HepG2 (cell line): ENCODE measurements at regions not wholly inside any gene's neighbourhood (a gene's known extent, or its start where the extent isn't known, plus 50 kb on each side); places are given as distances from the start of the nearest gene placed in this dataset. TPM values are rescaled to one million over a fixed set of nuclear protein-coding genes. Genes with fewer than 3 reads are reported as not detected.
A peak's percentile ranks its signal among the peaks of the same experiment; 100 is the strongest.
"Not testable (repeated sequence)": the region's sequence is repeated elsewhere in the genome, so short reads cannot be mapped to it uniquely, and the experiment has no call there.

Experiments
- ATAC-seq: fragments of 200-7000 bp; cut with Tn5 transposase; 3 replicates; pipeline ENCODE4 v1.9.1; 2020; ENCODE audit warnings: mild to moderate bottlenecking, moderate library complexity
- BruUV-seq: library from RNA; stranded (reverse); fragments of 400-500 nt; replicated peaks from 2 replicates; lab custom pipeline; 2021; lab: Mats Ljungman, UMichigan
- CTCF ChIA-PET: fragments of 300-600 bp; formaldehyde crosslinking; extraction: SDS; loops from one replicate; lab custom pipeline; 2021; ENCODE audit warnings: low total read pairs, inconsistent platforms, low intra/inter-chr PET ratio; lab: Yijun Ruan, JAX
- POLR2A ChIA-PET: fragments of 350-600 bp; sonication (Branson Sonifier 250); formaldehyde crosslinking; loops from one replicate; lab custom pipeline; 2020; ENCODE audit warnings: antibody characterized with exemption, inconsistent platforms; lab: Yijun Ruan, JAX
- DNase-seq: peaks from one replicate; pipeline ENCODE4 v3.0.0-alpha.2; 2015; ENCODE audit warnings: low spot score
- FAIRE-seq: peaks from 3 replicates; lab custom pipeline; 2011; peaks lifted over from hg19 to GRCh38; lab: Jason Lieb, UNC
- H2AFZ ChIP-seq: one replicate; pipeline ENCODE4 v1.6.1; 2011; ENCODE audit warnings: low read length, inconsistent platforms
- H3K27ac ChIP-seq: fragments of 300-600 bp; 3 replicates; pipeline ENCODE4 v1.8.0; 2011; ENCODE audit warnings: mixed run types, mild to moderate bottlenecking, mixed read lengths, low read length, inconsistent platforms; ENCODE audit not compliant: insufficient read depth; ENCODE audit errors: extremely low read length
- H3K27me3 ChIP-seq, 2 experiments: fragments of 200-600 bp in 1 of 2; 2 replicates in 1 of 2; 3 replicates in 1 of 2; pipeline versions ENCODE4 v1.6.0 to v1.8.0; 2011; ENCODE audit warnings: low read length in 2 of 2, mild to moderate bottlenecking in 2 of 2, moderate library complexity in 2 of 2, inconsistent platforms in 1 of 2; ENCODE audit not compliant: insufficient read depth in 2 of 2, control insufficient read depth in 1 of 2
- H3K36me3 ChIP-seq, 2 experiments: fragments of 200-600 bp in 1 of 2; replicated peaks in 1 of 2; 2 replicates in 1 of 2; 3 replicates in 1 of 2; pipeline versions ENCODE4 v1.5.1 to v1.8.0; 2011; ENCODE audit warnings: low read length in 2 of 2, inconsistent platforms in 1 of 2; ENCODE audit not compliant: insufficient read depth in 2 of 2, control insufficient read depth in 1 of 2
- H3K4me1 ChIP-seq: 2 replicates; pipeline ENCODE4 v1.5.1; 2012; ENCODE audit warnings: low read length, inconsistent platforms; ENCODE audit not compliant: insufficient read depth
- H3K4me2 ChIP-seq: 2 replicates; pipeline ENCODE4 v1.6.0; 2011; ENCODE audit warnings: low read depth, low read length, inconsistent platforms
- H3K4me3 ChIP-seq, 3 experiments: fragments of 200-600 bp in 1 of 3; sonication (generic), shearing (Covaris generic) in 1 of 3; replicated peaks in 1 of 3; 2 replicates each; pipeline ENCODE4 v1.5.1; 2011 to 2016; ENCODE audit warnings: low read length in 3 of 3, inconsistent platforms in 2 of 3, low read depth in 2 of 3, mild to moderate bottlenecking in 2 of 3, control low read depth in 1 of 3, mixed read lengths in 1 of 3; ENCODE audit not compliant: insufficient read depth in 1 of 3
- H3K79me2 ChIP-seq: one replicate; pipeline ENCODE4 v1.6.1; 2011; ENCODE audit warnings: low read length, inconsistent platforms; ENCODE audit not compliant: insufficient read depth
- H3K9ac ChIP-seq: 2 replicates; pipeline ENCODE4 v1.6.0; 2011; ENCODE audit warnings: mild to moderate bottlenecking, low read depth, low read length, inconsistent platforms; ENCODE audit not compliant: insufficient read depth
- H3K9me3 ChIP-seq: 2 replicates; pipeline ENCODE4 v1.5.1; 2012; ENCODE audit warnings: mild to moderate bottlenecking, low read length
- H4K20me1 ChIP-seq: 2 replicates; pipeline ENCODE4 v1.6.0; 2011; ENCODE audit warnings: inconsistent platforms, mild to moderate bottlenecking, low read length, moderate library complexity; ENCODE audit not compliant: insufficient read depth
- MAFF ChIP-seq: IDR thresholded peaks from 2 replicates; pipeline ENCODE4 v1.6.1; 2011; ENCODE audit warnings: low read depth, low read length, improper control_type of control experiment
- MAFK ChIP-seq, 2 experiments: IDR thresholded peaks in 1 of 2; conservative IDR thresholded peaks in 1 of 2; 2 replicates each; pipeline ENCODE4 v1.6.1; 2011; ENCODE audit warnings: improper control_type of control experiment in 2 of 2, low read length in 2 of 2
- NR2F1 ChIP-seq, 2 experiments: fragments of 450-650 bp in 1 of 2; formaldehyde crosslinking in 1 of 2; IDR thresholded peaks; 2 replicates each; pipeline versions ENCODE4 v1.5.0 to v1.6.1; 2016 to 2020; ENCODE audit warnings: mild to moderate bottlenecking in 1 of 2, missing compliant biosample characterization in 1 of 2, missing genetic modification reagents in 1 of 2, moderate library complexity in 1 of 2
- whole genome bisulfite sequencing: methylation state at CpG from one replicate; pipeline ENCODE4 v1.1.6; 2017; ENCODE audit warnings: low lambda C conversion rate; 5-methylcytosine and 5-hydroxymethylcytosine counted together
- in situ Hi-C: cut with HindIII; loops from 2 replicates; pipeline ENCODE4 v1.10.0; 2017; ENCODE audit warnings: low pct_unique_long_range_greater_than_20kb; ENCODE audit not compliant: extremely low pct_ligation_motif_present
- intact Hi-C: fragments of 100-400 bp; cut with micrococcal nuclease; formaldehyde crosslinking; loops from one replicate; pipeline ENCODE4 v1.10.0; 2022; ENCODE audit not compliant: unreplicated experiment
- microRNA counts: library from miRNA; unstranded; fragments of <30 nt; microRNA quantifications from one replicate; lab custom pipeline; 2015
- microRNA-seq: library from miRNA; unstranded; fragments of <30 nt; microRNA quantifications from one replicate; pipeline ENCODE4, GENCODE V29; 2020
- small RNA-seq, 3 experiments: library from RNA; depleted of rRNA; stranded (forward); fragments of <200 nt; gene quantifications; one replicate each; pipeline ENCODE3, GENCODE V24; 2012; ENCODE audit warnings: low read depth in 2 of 3, low replicate concordance in 1 of 3; ENCODE audit not compliant: insufficient read length in 3 of 3, insufficient read depth in 2 of 3

DNA sequence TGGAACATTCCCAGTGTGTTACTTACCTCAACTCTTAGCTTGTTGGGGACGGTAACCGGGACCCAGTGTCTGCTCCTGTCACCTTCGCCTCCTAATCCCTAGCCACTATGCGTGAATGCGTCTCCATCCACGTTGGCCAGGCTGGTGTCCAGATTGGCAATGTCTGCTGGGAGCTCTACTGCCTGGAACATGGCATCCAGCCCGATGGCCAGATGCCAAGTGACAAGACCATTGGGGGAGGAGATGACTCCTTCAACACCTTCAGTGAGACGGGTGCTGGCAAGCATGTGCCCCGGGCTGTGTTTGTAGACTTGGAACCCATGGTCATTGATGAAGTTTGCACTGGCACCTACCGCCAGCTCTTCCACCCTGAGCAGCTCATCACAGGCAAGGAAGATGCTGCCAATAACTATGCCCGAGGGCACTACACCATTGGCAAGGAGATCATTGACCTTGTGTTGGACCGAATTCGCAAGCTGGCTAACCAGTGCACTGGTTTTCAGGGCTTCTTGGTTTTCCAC is 59.8 kb upstream of the CHORDC1 start:
- in situ Hi-C loops, H3K4me1 ChIP-seq, BruUV-seq, H3K36me3 ChIP-seq, H3K9ac ChIP-seq, H4K20me1 ChIP-seq, FAIRE-seq, H3K27ac ChIP-seq, POLR2A ChIA-PET, DNase-seq, H2AFZ ChIP-seq, H3K27me3 ChIP-seq, H3K9me3 ChIP-seq, H3K79me2 ChIP-seq, CTCF ChIA-PET, intact Hi-C loops, H3K4me3 ChIP-seq, ATAC-seq, H3K4me2 ChIP-seq: not testable (repeated sequence)
- 69% methylated on average over 9 of the region's 13 CpGs for WGBS

DNA sequence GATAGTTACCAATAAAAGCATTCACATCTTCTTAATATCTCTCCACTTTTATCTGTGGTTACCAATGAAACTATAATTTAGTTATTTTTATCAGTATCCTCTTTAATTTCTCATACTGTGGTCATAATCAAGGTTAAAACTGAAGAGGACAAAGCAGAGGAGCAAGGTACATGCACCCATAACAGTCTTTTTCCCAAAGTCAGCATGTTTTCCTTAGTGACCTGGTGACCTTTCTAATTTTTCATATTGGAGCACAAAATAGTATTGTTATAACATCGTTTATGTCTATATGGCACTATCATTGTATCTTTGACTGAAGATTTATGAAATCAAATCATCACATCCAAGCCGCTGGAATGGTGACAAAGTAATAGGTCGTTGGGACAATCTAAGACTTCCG is 51.5 kb upstream of the CHORDC1 start:
- H3K79me2 ChIP-seq: no peaks in the 10 kb centered on the region
- DNase-seq (no peak), FAIRE-seq (no peak), ATAC-seq (no peak)
- no peak overlapping the region for H3K4me2 ChIP-seq
- WGBS: 29% methylated on average over 4 of the region's 4 CpGs
- H3K9ac ChIP-seq: no peak overlapping the region
- BruUV-seq: no TSS peak
- no peaks in the 10 kb centered on the region for H3K36me3 ChIP-seq
- H2AFZ ChIP-seq: no peak overlapping the region
- in situ Hi-C loops (no loop called here), intact Hi-C loops (no loop called here)
- H4K20me1 ChIP-seq: no peaks in the 10 kb centered on the region
- POLR2A ChIA-PET: no interaction called here
- H3K27ac ChIP-seq: no peak overlapping the region
- H3K4me1 ChIP-seq: no peaks in the 10 kb centered on the region
- H3K4me3 ChIP-seq: no peak overlapping the region
- TF ChIP-seq MAFK (conservative IDR thresholded peaks at IDR 0.05 in 1 of 2, IDR thresholded peaks at IDR 0.05 in 1 of 2; ENCODE audit: low read length in 2 of 2) (peak; percentile 55 to 59), NR2F1 (CRISPR knock-in tag; IDR thresholded peaks at IDR 0.05) (no peak), MAFF (0 out of 2 replicates have a peak, but pooled peaks have one; percentile 53)
- no peaks in the 10 kb centered on the region for H3K9me3 ChIP-seq
- CTCF ChIA-PET: no interaction called here
- no peaks in the 10 kb centered on the region; a peak in 1 of 5 replicates for H3K27me3 ChIP-seq

MicroRNAs in the stretch of these regions (microRNA counts, 767-probe panel; counts per million panel counts)
- not detected for microRNA hsa-miR-1261 (lab: Ali Mortazavi, UCI)

Small RNAs in the stretch of these regions (microRNA-seq; reads per million reads assigned to microRNA genes)
- gene MIR1261 (not detected), gene MIR4490 (not detected)

Small RNAs in the stretch of these regions (small RNA-seq; reads per million reads assigned to genes)
- gene AP001002.3: 0 reads per million in 3 experiments
- 0 reads per million in 3 experiments for gene MIR1261
- 0 reads per million in 3 experiments for gene MIR4490
